Chondrocyte (in vitro differentiated cells): ENCODE measurements at regions not wholly inside any gene's neighbourhood (a gene's known extent, or its start where the extent isn't known, plus 50 kb on each side); places are given as distances from the start of the nearest gene placed in this dataset.

Source experiments
- DNase-seq: peaks from one replicate; pipeline ENCODE4 v3.0.0; 2021; ENCODE audit warnings: mixed read lengths, low spot score
- H3K27ac Mint-ChIP-seq: one replicate; pipeline ENCODE4 v1.8.0; 2021; ENCODE audit warnings: mild to moderate bottlenecking, moderate library complexity, mixed read lengths; ENCODE audit not compliant: unreplicated experiment
- H3K27me3 Mint-ChIP-seq: 2 replicates; pipeline ENCODE4 v1.8.0; 2021; ENCODE audit warnings: low read depth, mixed read lengths
- H3K36me3 Mint-ChIP-seq: 2 replicates; pipeline ENCODE4 v1.8.0; 2021; ENCODE audit warnings: low read depth, mixed read lengths
- H3K4me1 Mint-ChIP-seq: 2 replicates; pipeline ENCODE4 v1.8.0; 2021; ENCODE audit warnings: low read depth, mild to moderate bottlenecking, mixed read lengths
- H3K4me3 Mint-ChIP-seq: one replicate; pipeline ENCODE4 v1.8.0; 2021; ENCODE audit warnings: mild to moderate bottlenecking, moderate library complexity, mixed read lengths; ENCODE audit not compliant: unreplicated experiment
- H3K9me3 Mint-ChIP-seq: 2 replicates; pipeline ENCODE4 v1.8.0; 2021; ENCODE audit warnings: low read depth, mixed read lengths
- TF ChIP-seq, protein P1 (sequence below): fragments of 200-600 bp; sonication (generic); IDR thresholded peaks from 2 replicates; pipeline ENCODE4 v1.5.0; 2021; ENCODE audit warnings: antibody characterized with exemption, mild to moderate bottlenecking, moderate library complexity

DNA sequence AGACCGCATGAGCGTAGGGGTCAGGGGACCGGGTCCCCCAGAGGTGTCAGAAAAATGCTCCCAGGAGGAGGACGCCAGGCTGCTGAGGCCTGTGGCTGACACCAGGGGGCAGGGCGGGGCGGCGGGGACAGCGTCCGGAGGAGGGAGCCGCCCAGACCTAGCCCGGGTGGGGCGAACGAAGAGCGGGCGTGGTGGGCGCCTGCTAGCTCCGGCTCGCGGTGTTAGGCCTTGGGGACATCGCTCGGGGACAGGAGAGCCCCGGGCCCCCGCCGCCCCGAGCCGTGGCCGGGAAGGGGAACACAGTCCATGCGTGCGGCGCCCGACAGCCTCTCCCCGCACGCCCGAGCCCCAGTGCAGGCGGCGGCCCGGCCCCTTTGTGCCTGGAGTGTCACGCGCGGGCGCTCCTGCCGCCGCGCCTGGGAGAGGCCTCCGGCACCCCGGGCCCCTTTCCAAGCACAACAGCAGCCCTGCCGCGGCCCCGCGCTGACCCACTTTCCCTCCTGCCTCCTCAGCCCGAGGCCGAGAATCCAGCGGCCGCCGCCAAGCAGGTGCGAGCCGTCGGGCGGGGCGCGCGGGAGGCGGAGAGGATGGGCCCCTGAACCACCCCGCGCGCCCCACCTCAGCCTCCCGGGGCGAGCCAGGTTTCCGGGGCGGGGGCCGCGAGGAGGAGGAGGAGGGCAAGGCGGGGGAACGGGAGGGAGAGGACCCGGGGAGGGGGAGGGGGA lies 111.0 kb upstream of the KLF13 start:
- Mint-ChIP-seq H3K4me1 (peaks cover 13% of the 10 kb centered on the region), H3K4me3 (peak overlapping the region; percentile 36), H3K27ac (no peak overlapping the region), H3K27me3 (peaks cover 2% of the 10 kb centered on the region), H3K36me3 (no peaks in the 10 kb centered on the region), H3K9me3 (peaks cover 8% of the 10 kb centered on the region)
- no peak for DNase-seq
- TF ChIP-seq, protein P1, sequence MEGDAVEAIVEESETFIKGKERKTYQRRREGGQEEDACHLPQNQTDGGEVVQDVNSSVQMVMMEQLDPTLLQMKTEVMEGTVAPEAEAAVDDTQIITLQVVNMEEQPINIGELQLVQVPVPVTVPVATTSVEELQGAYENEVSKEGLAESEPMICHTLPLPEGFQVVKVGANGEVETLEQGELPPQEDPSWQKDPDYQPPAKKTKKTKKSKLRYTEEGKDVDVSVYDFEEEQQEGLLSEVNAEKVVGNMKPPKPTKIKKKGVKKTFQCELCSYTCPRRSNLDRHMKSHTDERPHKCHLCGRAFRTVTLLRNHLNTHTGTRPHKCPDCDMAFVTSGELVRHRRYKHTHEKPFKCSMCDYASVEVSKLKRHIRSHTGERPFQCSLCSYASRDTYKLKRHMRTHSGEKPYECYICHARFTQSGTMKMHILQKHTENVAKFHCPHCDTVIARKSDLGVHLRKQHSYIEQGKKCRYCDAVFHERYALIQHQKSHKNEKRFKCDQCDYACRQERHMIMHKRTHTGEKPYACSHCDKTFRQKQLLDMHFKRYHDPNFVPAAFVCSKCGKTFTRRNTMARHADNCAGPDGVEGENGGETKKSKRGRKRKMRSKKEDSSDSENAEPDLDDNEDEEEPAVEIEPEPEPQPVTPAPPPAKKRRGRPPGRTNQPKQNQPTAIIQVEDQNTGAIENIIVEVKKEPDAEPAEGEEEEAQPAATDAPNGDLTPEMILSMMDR: peak; percentile 93

DNA sequence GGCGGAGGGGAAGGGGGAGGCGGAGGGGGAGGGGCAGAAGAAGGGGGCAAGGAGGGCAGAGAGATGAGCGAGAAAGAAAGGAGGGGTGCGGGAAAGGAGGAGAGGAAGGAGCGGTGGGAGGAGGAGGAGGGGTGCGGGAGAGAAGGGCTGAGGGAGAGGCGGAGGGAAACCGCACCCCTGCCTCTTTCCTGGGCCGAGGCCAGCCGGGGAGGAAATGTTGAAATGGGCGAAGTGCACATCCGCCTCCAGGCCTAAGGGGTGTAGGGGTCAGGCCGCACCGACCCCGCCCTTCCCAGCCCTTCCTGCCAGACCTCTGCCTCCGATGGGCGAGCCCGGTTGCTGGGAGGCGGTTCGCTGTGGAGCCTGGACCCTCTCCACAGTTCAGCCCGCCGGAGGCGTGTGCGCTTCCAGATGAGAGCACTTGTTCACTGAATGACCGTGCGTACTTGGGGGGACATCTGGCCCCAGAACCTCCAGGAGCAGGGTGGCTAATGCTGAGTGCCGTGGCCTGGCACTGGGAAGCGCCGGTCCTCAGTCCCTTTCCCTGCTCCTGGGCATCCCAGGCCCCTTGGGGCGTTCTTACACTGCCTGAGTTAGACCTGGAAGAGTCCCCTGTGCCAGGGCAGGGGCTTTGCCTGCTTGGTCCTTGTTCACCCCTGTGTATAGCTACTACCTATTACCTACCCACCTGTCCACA lies 110.3 kb upstream of the KLF13 start:
- Mint-ChIP-seq H3K4me3 (peak overlapping the region; percentile 61), H3K4me1 (peaks cover 13% of the 10 kb centered on the region), H3K27me3 (peaks cover under 1% of the 10 kb centered on the region), H3K27ac (no peak overlapping the region), H3K36me3 (no peaks in the 10 kb centered on the region), H3K9me3 (peaks cover 3% of the 10 kb centered on the region)
- DNase-seq: no peak
- TF ChIP-seq, protein P1: no peak

DNA sequence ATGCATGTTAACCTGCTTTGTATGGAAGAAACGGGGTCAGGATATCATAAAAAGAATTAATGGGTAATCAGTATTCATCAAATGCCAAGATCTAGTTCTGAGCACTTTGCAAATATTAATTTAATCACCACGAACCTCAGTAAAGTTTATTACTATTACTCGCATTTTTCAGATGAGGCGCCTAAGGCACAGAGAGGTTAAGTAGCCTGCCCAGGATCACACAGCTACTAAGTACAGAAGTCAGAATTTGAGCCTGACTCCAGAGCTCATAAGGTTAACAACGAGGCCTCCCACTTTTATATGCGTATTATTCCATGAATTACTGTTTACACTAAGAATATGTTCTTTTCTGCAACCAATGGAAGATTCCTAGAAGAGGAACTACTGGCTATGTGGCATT lies 109.6 kb upstream of the KLF13 start:
- H3K27me3 Mint-ChIP-seq: no peaks in the 10 kb centered on the region
- DNase-seq: no peak

DNA sequence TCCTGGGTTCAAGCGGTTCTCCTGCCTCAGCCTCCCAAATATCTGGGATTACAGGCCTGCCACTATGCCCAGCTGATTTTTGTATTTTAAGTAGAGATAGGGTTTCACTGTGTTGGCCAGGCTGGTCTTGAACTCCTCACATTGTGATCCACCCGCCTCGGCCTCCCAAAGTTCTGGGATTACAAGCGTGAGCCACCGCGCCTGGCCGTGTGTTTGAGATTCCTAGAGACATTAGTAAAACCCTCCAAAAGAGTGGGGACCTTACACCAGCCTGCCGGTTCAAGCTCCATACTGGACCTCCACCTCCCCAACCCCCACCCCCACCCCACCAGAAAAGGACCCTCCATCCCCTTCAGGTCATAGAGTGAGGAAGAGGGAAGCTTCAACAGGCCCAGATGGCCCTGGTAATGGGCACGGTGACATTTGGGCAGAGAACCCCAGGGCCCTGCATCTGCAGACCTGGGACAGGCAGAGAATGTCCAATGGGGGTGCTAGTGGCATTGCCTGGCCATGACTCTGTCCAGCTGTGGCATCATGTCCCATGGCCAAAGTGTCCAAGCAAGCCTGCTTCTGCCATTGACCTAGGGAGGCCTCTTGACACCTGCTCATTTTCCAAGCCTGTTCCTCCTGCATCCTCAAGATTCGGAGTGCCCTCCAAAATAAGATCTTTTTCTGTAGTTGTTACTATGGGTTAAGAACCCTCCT lies 108.9 kb upstream of the KLF13 start:
- H3K9me3 Mint-ChIP-seq: no peaks in the 10 kb centered on the region
- no peak overlapping the region for H3K4me3 Mint-ChIP-seq
- H3K36me3 Mint-ChIP-seq: no peaks in the 10 kb centered on the region
- no peak for DNase-seq
- TF ChIP-seq, protein P1: no peak
- no peak overlapping the region for H3K27ac Mint-ChIP-seq
- peaks cover 18% of the 10 kb centered on the region for H3K4me1 Mint-ChIP-seq
- no peaks in the 10 kb centered on the region for H3K27me3 Mint-ChIP-seq

More for the DNA sequence above, 109.6 kb upstream of the KLF13 start:
- Mint-ChIP-seq H3K27ac (no peak overlapping the region), H3K4me3 (no peak overlapping the region), H3K36me3 (no peaks in the 10 kb centered on the region), H3K4me1 (peaks cover 13% of the 10 kb centered on the region), H3K9me3 (no peaks in the 10 kb centered on the region)
- TF ChIP-seq, protein P1: no peak

DNA sequence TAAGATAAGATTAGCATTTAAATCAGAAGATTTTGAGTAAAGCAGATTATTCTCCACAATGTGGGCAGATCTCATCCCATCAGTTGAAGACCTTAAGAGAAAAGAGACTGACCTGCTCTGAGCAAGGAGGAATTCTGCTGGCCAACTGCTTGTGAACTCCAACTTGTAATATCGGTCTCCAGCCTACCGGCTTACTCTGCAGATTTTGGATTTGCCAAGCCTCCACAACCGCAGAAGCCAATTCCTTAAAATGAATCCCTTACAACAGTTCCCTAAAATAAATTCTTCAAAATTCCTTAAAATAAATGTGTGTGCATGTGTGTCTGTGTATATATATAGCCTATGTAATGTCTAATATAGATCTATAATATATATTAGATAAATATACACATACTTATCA lies 107.4 kb upstream of the KLF13 start:
- Mint-ChIP-seq H3K36me3 (no peaks in the 10 kb centered on the region), H3K27me3 (no peaks in the 10 kb centered on the region), H3K27ac (no peak overlapping the region), H3K4me1 (peaks cover 33% of the 10 kb centered on the region), H3K9me3 (no peaks in the 10 kb centered on the region), H3K4me3 (no peak overlapping the region)
- no peak for DNase-seq
- TF ChIP-seq, protein P1: no peak
